ENCODE measurements at regions not wholly inside any gene's neighbourhood (a gene's known extent, or its start where the extent isn't known, plus 50 kb on each side); places are given as distances from the start of the nearest gene placed in this dataset.

GRCh38 chr2:215618145-215618544 is 182.3 kb upstream of the FN1 start:
- H3K36me3 ChIP-seq (ENCODE audit: control insufficient read depth in 2 of 3, insufficient read depth in 3 of 3, low read length in 3 of 3): no peaks in the 10 kb centered on the region
- ATAC-seq (no peak), DNase-seq (no peak)
- no peaks in the 10 kb centered on the region for H3K4me1 ChIP-seq (ENCODE audit: control insufficient read depth in 2 of 2, insufficient read depth in 2 of 2, low read length in 2 of 2)
- intact Hi-C loops (cut with micrococcal nuclease): no loop called here
- CTCF ChIA-PET: no interaction called here
- no peaks in the 10 kb centered on the region for H3K27me3 ChIP-seq (ENCODE audit: control insufficient read depth in 2 of 2, insufficient read depth in 2 of 2, low read length in 2 of 2)
- H3K27ac ChIP-seq (ENCODE audit: low read depth, low read length): no peak overlapping the region
- no peaks in the 10 kb centered on the region for H3K9me3 ChIP-seq (ENCODE audit: control insufficient read depth in 2 of 3, low read length in 3 of 3)
- Mint-ChIP-seq H3K9me3 (peaks cover 0 to 5% (median 0%) of the 10 kb centered on the region in 11 donors), H3K27ac (no peak overlapping the region), H3K4me3 (no peak overlapping the region), H3K27me3 (peaks cover 15 to 36% (median 31%) of the 10 kb centered on the region in 5 donors), H3K4me1 (peaks cover 0 to 9% (median 7%) of the 10 kb centered on the region in 7 donors), H3K36me3 (no peaks in the 10 kb centered on the region)
- H3K4me3 ChIP-seq (ENCODE audit: low read length): no peak overlapping the region
- POLR2A ChIA-PET: no interaction called here

GRCh38 chr2:215617060-215617824 is 181.4 kb upstream of the FN1 start:
- Histone ChIP-seq H3K36me3 (ENCODE audit: control insufficient read depth in 2 of 3, insufficient read depth in 3 of 3, low read length in 3 of 3) (no peaks in the 10 kb centered on the region), H3K4me3 (ENCODE audit: low read length) (no peak overlapping the region), H3K9me3 (ENCODE audit: control insufficient read depth in 2 of 3, low read length in 3 of 3) (no peaks in the 10 kb centered on the region), H3K4me1 (ENCODE audit: control insufficient read depth in 2 of 2, insufficient read depth in 2 of 2, low read length in 2 of 2) (no peaks in the 10 kb centered on the region), H3K27ac (ENCODE audit: low read depth, low read length) (no peak overlapping the region), H3K27me3 (ENCODE audit: control insufficient read depth in 2 of 2, insufficient read depth in 2 of 2, low read length in 2 of 2) (no peaks in the 10 kb centered on the region)
- ATAC-seq (no peak), DNase-seq (no peak)
- Mint-ChIP-seq H3K4me1 (peaks cover 0 to 9% (median 7%) of the 10 kb centered on the region in 7 donors), H3K36me3 (no peaks in the 10 kb centered on the region), H3K27me3 (peaks cover 15 to 36% (median 31%) of the 10 kb centered on the region in 5 donors), H3K9me3 (peaks cover 0 to 5% (median 0%) of the 10 kb centered on the region in 11 donors), H3K27ac (no peak overlapping the region), H3K4me3 (no peak overlapping the region)
- POLR2A ChIA-PET: no interaction called here
- CTCF ChIA-PET: no interaction called here
- intact Hi-C loops (cut with micrococcal nuclease): no loop called here

- intact Hi-C loops (cut with micrococcal nuclease): no loop called here
- no peak for DNase-seq
These were observed 179.9 kb upstream of the FN1 start for GRCh38 chr2:215615803-215616174.

GRCh38 chr2:215615067-215615802 is 179.4 kb upstream of the FN1 start:
- Mint-ChIP-seq H3K27ac (no peak overlapping the region), H3K4me1 (peaks cover 0 to 9% (median 7%) of the 10 kb centered on the region in 7 donors), H3K9me3 (peaks cover 0 to 5% (median 0%) of the 10 kb centered on the region in 11 donors), H3K4me3 (no peak overlapping the region), H3K36me3 (no peaks in the 10 kb centered on the region), H3K27me3 (peaks cover 4 to 28% (median 24%) of the 10 kb centered on the region in 5 donors)
- Histone ChIP-seq H3K4me1 (ENCODE audit: control insufficient read depth in 2 of 2, insufficient read depth in 2 of 2, low read length in 2 of 2) (no peaks in the 10 kb centered on the region), H3K4me3 (ENCODE audit: low read length) (no peak overlapping the region), H3K27me3 (ENCODE audit: control insufficient read depth in 2 of 2, insufficient read depth in 2 of 2, low read length in 2 of 2) (no peaks in the 10 kb centered on the region), H3K9me3 (ENCODE audit: control insufficient read depth in 2 of 3, low read length in 3 of 3) (no peaks in the 10 kb centered on the region), H3K36me3 (ENCODE audit: control insufficient read depth in 2 of 3, insufficient read depth in 3 of 3, low read length in 3 of 3) (no peaks in the 10 kb centered on the region), H3K27ac (ENCODE audit: low read depth, low read length) (no peak overlapping the region)
- DNase-seq (no peak), ATAC-seq (no peak)
- POLR2A ChIA-PET: no interaction called here
- intact Hi-C loops (cut with micrococcal nuclease): no loop called here
- CTCF ChIA-PET: no interaction called here

More at GRCh38 chr2:215615803-215616174, 179.9 kb upstream of the FN1 start:
- no peaks in the 10 kb centered on the region for H3K4me1 ChIP-seq (ENCODE audit: control insufficient read depth in 2 of 2, insufficient read depth in 2 of 2, low read length in 2 of 2)
- Mint-ChIP-seq H3K27ac (no peak overlapping the region), H3K9me3 (peaks cover 0 to 5% (median 0%) of the 10 kb centered on the region in 11 donors), H3K4me3 (no peak overlapping the region), H3K27me3 (peaks cover 8 to 30% (median 26%) of the 10 kb centered on the region in 5 donors), H3K36me3 (no peaks in the 10 kb centered on the region), H3K4me1 (peaks cover 0 to 9% (median 7%) of the 10 kb centered on the region in 7 donors)
- no peaks in the 10 kb centered on the region for H3K36me3 ChIP-seq (ENCODE audit: control insufficient read depth in 2 of 3, insufficient read depth in 3 of 3, low read length in 3 of 3)
- no peak for ATAC-seq
- no peak overlapping the region for H3K27ac ChIP-seq (ENCODE audit: low read depth, low read length)
- ChIA-PET CTCF (no interaction called here), POLR2A (no interaction called here)
- no peaks in the 10 kb centered on the region for H3K27me3 ChIP-seq (ENCODE audit: control insufficient read depth in 2 of 2, insufficient read depth in 2 of 2, low read length in 2 of 2)
- no peaks in the 10 kb centered on the region for H3K9me3 ChIP-seq (ENCODE audit: control insufficient read depth in 2 of 3, low read length in 3 of 3)
- H3K4me3 ChIP-seq (ENCODE audit: low read length): no peak overlapping the region

- Histone ChIP-seq H3K9me3 (ENCODE audit: control insufficient read depth in 2 of 3, low read length in 3 of 3) (no peaks in the 10 kb centered on the region), H3K4me3 (ENCODE audit: low read length) (no peak overlapping the region), H3K27me3 (ENCODE audit: control insufficient read depth in 2 of 2, insufficient read depth in 2 of 2, low read length in 2 of 2) (no peaks in the 10 kb centered on the region), H3K27ac (ENCODE audit: low read depth, low read length) (no peak overlapping the region), H3K36me3 (ENCODE audit: control insufficient read depth in 2 of 3, insufficient read depth in 3 of 3, low read length in 3 of 3) (no peaks in the 10 kb centered on the region), H3K4me1 (ENCODE audit: control insufficient read depth in 2 of 2, insufficient read depth in 2 of 2, low read length in 2 of 2) (no peaks in the 10 kb centered on the region)
- intact Hi-C loops (cut with micrococcal nuclease): no loop called here
- ChIA-PET POLR2A (no interaction called here), CTCF (no interaction called here)
- H3K4me3 Mint-ChIP-seq: no peak overlapping the region
- H3K4me1 Mint-ChIP-seq: peaks cover 0 to 3% (median 0%) of the 10 kb centered on the region in 7 donors
- H3K9me3 Mint-ChIP-seq: peaks cover 0 to 5% (median 0%) of the 10 kb centered on the region in 11 donors
- H3K27ac Mint-ChIP-seq: no peak overlapping the region
- no peak for ATAC-seq
- no peak for DNase-seq
- H3K36me3 Mint-ChIP-seq: no peaks in the 10 kb centered on the region
- peaks cover 4 to 21% (median 15%) of the 10 kb centered on the region in 5 donors for H3K27me3 Mint-ChIP-seq
These were observed 178.4 kb upstream of the FN1 start for GRCh38 chr2:215614296-215614695.

- no peaks in the 10 kb centered on the region for H3K36me3 ChIP-seq (ENCODE audit: control insufficient read depth in 2 of 3, insufficient read depth in 3 of 3, low read length in 3 of 3)
- no peak overlapping the region for H3K27ac Mint-ChIP-seq
- no peak for ATAC-seq
These were observed 178.0 kb upstream of the FN1 start for GRCh38 chr2:215613888-215614287.

More at GRCh38 chr2:215613888-215614287, 178.0 kb upstream of the FN1 start:
- Histone ChIP-seq H3K27ac (ENCODE audit: low read depth, low read length) (no peak overlapping the region), H3K27me3 (ENCODE audit: control insufficient read depth in 2 of 2, insufficient read depth in 2 of 2, low read length in 2 of 2) (no peaks in the 10 kb centered on the region), H3K9me3 (ENCODE audit: control insufficient read depth in 2 of 3, low read length in 3 of 3) (no peaks in the 10 kb centered on the region), H3K4me3 (ENCODE audit: low read length) (no peak overlapping the region), H3K4me1 (ENCODE audit: control insufficient read depth in 2 of 2, insufficient read depth in 2 of 2, low read length in 2 of 2) (no peaks in the 10 kb centered on the region)
- CTCF ChIA-PET: no interaction called here
- Mint-ChIP-seq H3K4me3 (no peak overlapping the region), H3K27me3 (peaks cover 4 to 16% (median 15%) of the 10 kb centered on the region in 5 donors), H3K36me3 (no peaks in the 10 kb centered on the region), H3K4me1 (peaks cover 0 to 2% (median 0%) of the 10 kb centered on the region in 7 donors), H3K9me3 (peaks cover 0 to 5% (median 0%) of the 10 kb centered on the region in 11 donors)
- POLR2A ChIA-PET: interaction anchor here (0.6 kb wide), 1 partner anchor 343 kb away, joined by 3 read pairs; no protein-coding TSS in a partner anchor
- no peak for DNase-seq
- intact Hi-C loops (cut with micrococcal nuclease): no loop called here

All from naive thymus-derived CD4-positive, alpha-beta T cell (primary cell).